Gastroesophageal sphincter (tissue), 3 donors: ENCODE measurements at regions not wholly inside any gene's neighbourhood (a gene's known extent, or its start where the extent isn't known, plus 50 kb on each side); places are given as distances from the start of the nearest gene placed in this dataset.

Source experiments
- CTCF ChIP-seq, 4 experiments: fragments of 200-600 bp in 2 of 4; fragments of 450-650 bp in 2 of 4; sonication (generic) in 1 of 4; IDR thresholded peaks; one replicate each; pipeline ENCODE4 v1.5.1; 2017 to 2019; ENCODE audit warnings: antibody characterized with exemption in 4 of 4, mild to moderate bottlenecking in 2 of 4, moderate library complexity in 2 of 4
- EP300 ChIP-seq: sonication (generic); formaldehyde crosslinking; IDR thresholded peaks from one replicate; pipeline ENCODE4 v1.6.1; 2017; ENCODE audit warnings: antibody characterized with exemption, mild to moderate bottlenecking

GRCh38 chr5:128020012-128020411 is 63.6 kb upstream of the SLC12A2 start:
- TF ChIP-seq CTCF (IDR thresholded peaks at IDR 0.05) (no peak), EP300 (no peak)
